HL-60 (cell line): ENCODE measurements at regions not wholly inside any gene's neighbourhood (a gene's known extent, or its start where the extent isn't known, plus 50 kb on each side); places are given as distances from the start of the nearest gene placed in this dataset.

ENCODE experiments used
- CTCF ChIP-seq: IDR thresholded peaks from one replicate; pipeline ENCODE4 v1.5.1; 2011; ENCODE audit warnings: low read length, control low read depth, inconsistent platforms; ENCODE audit not compliant: insufficient read depth
- POLR2AphosphoS5 ChIP-seq: IDR thresholded peaks from 2 replicates; pipeline ENCODE4 v1.6.1; 2012; ENCODE audit warnings: low read depth
- SPI1 ChIP-seq: IDR thresholded peaks from 2 replicates; pipeline ENCODE4 v1.6.1; 2012; ENCODE audit warnings: low read depth, mild to moderate bottlenecking, borderline replicate concordance

DNA sequence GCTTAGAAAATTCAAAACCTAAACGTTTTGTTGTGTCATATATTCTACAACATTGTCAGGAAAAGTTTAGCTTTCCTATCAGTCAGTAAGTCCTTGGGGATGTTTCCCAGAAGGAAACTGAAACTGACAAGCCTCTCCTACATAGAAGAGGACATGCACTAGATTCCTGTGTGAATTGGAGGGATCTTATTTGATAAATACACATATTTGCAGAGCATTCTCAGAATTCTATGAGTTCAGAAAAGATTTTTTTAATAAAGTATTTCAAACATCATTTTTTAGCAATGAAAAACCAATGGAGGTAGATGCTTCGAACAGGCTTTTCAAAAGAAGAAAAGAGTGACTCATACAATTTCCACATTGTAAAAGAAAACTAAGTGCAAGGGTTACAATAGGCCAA is 1706.7 kb downstream of the SUCLG1 start:
- no peak for TF ChIP-seq CTCF
- TF ChIP-seq POLR2AphosphoS5, result no peak
- no peak for TF ChIP-seq SPI1
